Mammary epithelial cell (primary cell): ENCODE measurements at regions not wholly inside any gene's neighbourhood (a gene's known extent, or its start where the extent isn't known, plus 50 kb on each side); places are given as distances from the start of the nearest gene placed in this dataset.

ENCODE experiments used
- EZH2 ChIP-seq: IDR thresholded peaks from 2 replicates; pipeline ENCODE4 v1.6.1; 2012; ENCODE audit warnings: low read length, inconsistent platforms, borderline replicate concordance
- TF ChIP-seq, protein P1 (sequence below), 2 donors: IDR thresholded peaks in 1 of 2; conservative IDR thresholded peaks in 1 of 2; 2 replicates each; pipeline ENCODE4 v1.5.1; 2011 to 2012; ENCODE audit warnings: inconsistent platforms in 2 of 2, low read length in 2 of 2, mild to moderate bottlenecking in 2 of 2, control low read depth in 1 of 2, low read depth in 1 of 2; ENCODE audit not compliant: insufficient read depth in 1 of 2; ENCODE audit errors: extremely low read depth in 1 of 2

DNA sequence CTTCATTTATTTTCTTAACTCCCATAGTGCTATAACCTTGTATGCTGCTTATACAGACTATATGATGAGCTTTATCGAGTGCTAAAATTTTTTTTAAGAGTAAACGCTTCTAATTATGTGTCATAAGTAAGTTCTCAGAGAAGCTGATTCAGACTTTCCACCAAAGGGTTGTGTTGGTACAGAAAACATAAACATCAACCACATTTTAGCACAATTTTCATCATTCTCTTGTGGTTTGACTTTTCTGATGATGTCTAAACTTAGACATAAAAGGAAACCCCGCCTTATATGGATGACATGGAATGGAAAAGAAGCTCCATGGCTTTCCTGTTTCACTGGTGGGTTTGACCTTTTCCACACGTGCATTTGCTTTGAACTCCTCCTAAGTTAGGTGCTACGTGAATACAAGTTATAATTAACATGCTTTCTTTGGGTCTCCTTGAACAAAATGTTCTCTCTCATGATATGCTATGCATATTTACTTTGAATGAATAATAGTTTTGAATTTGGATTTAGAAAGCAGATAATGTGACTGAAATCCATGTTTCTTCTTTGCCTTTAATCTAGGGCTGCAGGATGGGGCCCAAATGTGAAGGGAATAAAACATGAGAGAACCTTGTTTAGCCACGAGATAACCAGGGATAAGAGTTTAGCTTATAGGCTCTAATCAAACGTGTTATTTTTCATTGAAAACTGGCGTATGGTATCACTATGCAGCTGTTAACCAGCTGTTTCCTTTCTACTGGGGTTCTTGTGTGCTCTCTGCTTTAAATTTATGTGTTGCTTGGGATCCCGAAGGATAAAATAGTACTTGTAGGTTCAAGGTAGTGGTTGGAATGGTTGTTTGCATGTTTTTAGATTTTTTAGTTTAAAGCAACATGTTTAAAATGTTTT, 127.1 kb upstream of the AHI1 start:
- TF ChIP-seq, protein P1, sequence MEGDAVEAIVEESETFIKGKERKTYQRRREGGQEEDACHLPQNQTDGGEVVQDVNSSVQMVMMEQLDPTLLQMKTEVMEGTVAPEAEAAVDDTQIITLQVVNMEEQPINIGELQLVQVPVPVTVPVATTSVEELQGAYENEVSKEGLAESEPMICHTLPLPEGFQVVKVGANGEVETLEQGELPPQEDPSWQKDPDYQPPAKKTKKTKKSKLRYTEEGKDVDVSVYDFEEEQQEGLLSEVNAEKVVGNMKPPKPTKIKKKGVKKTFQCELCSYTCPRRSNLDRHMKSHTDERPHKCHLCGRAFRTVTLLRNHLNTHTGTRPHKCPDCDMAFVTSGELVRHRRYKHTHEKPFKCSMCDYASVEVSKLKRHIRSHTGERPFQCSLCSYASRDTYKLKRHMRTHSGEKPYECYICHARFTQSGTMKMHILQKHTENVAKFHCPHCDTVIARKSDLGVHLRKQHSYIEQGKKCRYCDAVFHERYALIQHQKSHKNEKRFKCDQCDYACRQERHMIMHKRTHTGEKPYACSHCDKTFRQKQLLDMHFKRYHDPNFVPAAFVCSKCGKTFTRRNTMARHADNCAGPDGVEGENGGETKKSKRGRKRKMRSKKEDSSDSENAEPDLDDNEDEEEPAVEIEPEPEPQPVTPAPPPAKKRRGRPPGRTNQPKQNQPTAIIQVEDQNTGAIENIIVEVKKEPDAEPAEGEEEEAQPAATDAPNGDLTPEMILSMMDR (conservative IDR thresholded peaks at IDR 0.05 in 1 of 2, IDR thresholded peaks at IDR 0.05 in 1 of 2; ENCODE audit: extremely low read depth in 1 of 2, insufficient read depth in 1 of 2, low read depth in 1 of 2, low read length in 2 of 2), result no peak
- no peak for TF ChIP-seq EZH2
